ENCODE measurements at regions not wholly inside any gene's neighbourhood (a gene's known extent, or its start where the extent isn't known, plus 50 kb on each side); places are given as distances from the start of the nearest gene placed in this dataset.

- H3K27ac ChIP-seq: no peak overlapping the region
- peaks cover 0 to 15% (median 9%) of the 10 kb centered on the region in 4 donors for H3K9me3 ChIP-seq
- no peaks in the 10 kb centered on the region for H3K36me3 ChIP-seq
- no peaks in the 10 kb centered on the region for H3K27me3 ChIP-seq
- TF ChIP-seq POLR2AphosphoS5 (IDR thresholded peaks at IDR 0.05) (no peak), POLR2A (IDR thresholded peaks at IDR 0.05) (no peak), EP300 (IDR thresholded peaks at IDR 0.05) (no peak), CTCF (IDR thresholded peaks at IDR 0.05) (no peak)
- 63 to 90% (median 79%) methylated on average over 1 of the region's 1 CpG for WGBS, 5 donors
- no peaks in the 10 kb centered on the region for H3K4me1 ChIP-seq
- H3K4me3 ChIP-seq: no peak overlapping the region
- DNase-seq: no peak
- intact Hi-C loops (cut with DNase I; ENCODE audit: low total_unique reads): no loop called here
These were observed 93.0 kb downstream of the MTPAP start for GRCh38 chr10:30256084-30256483.

- DNase-seq: no peak
- Histone ChIP-seq H3K36me3 (no peaks in the 10 kb centered on the region), H3K4me3 (no peak overlapping the region), H3K27ac (no peak overlapping the region), H3K4me1 (no peaks in the 10 kb centered on the region), H3K9me3 (peaks cover 0 to 15% (median 9%) of the 10 kb centered on the region in 4 donors), H3K27me3 (no peaks in the 10 kb centered on the region)
- TF ChIP-seq POLR2A (IDR thresholded peaks at IDR 0.05): no peak
- no peak for TF ChIP-seq CTCF (IDR thresholded peaks at IDR 0.05)
- TF ChIP-seq EP300 (IDR thresholded peaks at IDR 0.05): no peak
- no peak for TF ChIP-seq POLR2AphosphoS5 (IDR thresholded peaks at IDR 0.05)
- intact Hi-C loops (cut with DNase I; ENCODE audit: low total_unique reads): no loop called here
- 30 to 67% (median 38%) methylated on average over 1 of the region's 1 CpG for WGBS, 5 donors
These were observed 94.2 kb downstream of the MTPAP start for GRCh38 chr10:30254926-30255325.

- intact Hi-C loops (cut with DNase I; ENCODE audit: low total_unique reads): loop anchor here (10.0 kb wide), 1 partner anchor 254 kb away; no protein-coding TSS in a partner anchor
- Histone ChIP-seq H3K27me3 (no peaks in the 10 kb centered on the region), H3K36me3 (no peaks in the 10 kb centered on the region), H3K4me3 (no peak overlapping the region), H3K9me3 (peaks cover 0 to 7% (median 2%) of the 10 kb centered on the region in 4 donors), H3K4me1 (no peaks in the 10 kb centered on the region), H3K27ac (no peak overlapping the region)
- no peak for TF ChIP-seq EP300 (IDR thresholded peaks at IDR 0.05)
- TF ChIP-seq CTCF (IDR thresholded peaks at IDR 0.05): no peak
- TF ChIP-seq POLR2AphosphoS5 (IDR thresholded peaks at IDR 0.05): no peak
- no peak for TF ChIP-seq POLR2A (IDR thresholded peaks at IDR 0.05)
- no peak for DNase-seq
- WGBS, 5 donors: 90 to 95% (median 93%) methylated on average over 4 of the region's 4 CpGs
These were observed 100.3 kb downstream of the MTPAP start for GRCh38 chr10:30248728-30249127.

GRCh38 chr10:30247704-30248103, 101.4 kb downstream of the MTPAP start:
- no peaks in the 10 kb centered on the region for H3K27me3 ChIP-seq
- no peak for TF ChIP-seq CTCF (IDR thresholded peaks at IDR 0.05)
- TF ChIP-seq EP300 (IDR thresholded peaks at IDR 0.05): no peak
- no peak for TF ChIP-seq POLR2AphosphoS5 (IDR thresholded peaks at IDR 0.05)
- H3K4me3 ChIP-seq: no peak overlapping the region
- H3K4me1 ChIP-seq: no peaks in the 10 kb centered on the region
- peaks cover 0 to under 1% (median 0%) of the 10 kb centered on the region in 4 donors for H3K9me3 ChIP-seq
- no peaks in the 10 kb centered on the region for H3K36me3 ChIP-seq
- peak in 1 of 2 donors; percentile 19 for DNase-seq
- no peak overlapping the region for H3K27ac ChIP-seq
- intact Hi-C loops (cut with DNase I; ENCODE audit: low total_unique reads): loop anchor here (10.0 kb wide), 1 partner anchor 253 kb away; no protein-coding TSS in a partner anchor
- WGBS, 5 donors: 73 to 92% (median 82%) methylated on average over 4 of the region's 4 CpGs

All from stomach (tissue), 8 donors.